Activated CD8-positive, alpha-beta memory T cell treated with anti-CD3 and anti-CD28 coated beads for 24 hours (primary cell): ENCODE measurements at regions not wholly inside any gene's neighbourhood (a gene's known extent, or its start where the extent isn't known, plus 50 kb on each side); places are given as distances from the start of the nearest gene placed in this dataset.

ENCODE experiments used
- DNase-seq: peaks from one replicate; pipeline ENCODE4 v3.0.0-alpha.2; 2020

- no peak for DNase-seq
These were observed 98.2 kb upstream of the NR2F2 start for GRCh38 chr15:96232335-96232734.

DNA sequence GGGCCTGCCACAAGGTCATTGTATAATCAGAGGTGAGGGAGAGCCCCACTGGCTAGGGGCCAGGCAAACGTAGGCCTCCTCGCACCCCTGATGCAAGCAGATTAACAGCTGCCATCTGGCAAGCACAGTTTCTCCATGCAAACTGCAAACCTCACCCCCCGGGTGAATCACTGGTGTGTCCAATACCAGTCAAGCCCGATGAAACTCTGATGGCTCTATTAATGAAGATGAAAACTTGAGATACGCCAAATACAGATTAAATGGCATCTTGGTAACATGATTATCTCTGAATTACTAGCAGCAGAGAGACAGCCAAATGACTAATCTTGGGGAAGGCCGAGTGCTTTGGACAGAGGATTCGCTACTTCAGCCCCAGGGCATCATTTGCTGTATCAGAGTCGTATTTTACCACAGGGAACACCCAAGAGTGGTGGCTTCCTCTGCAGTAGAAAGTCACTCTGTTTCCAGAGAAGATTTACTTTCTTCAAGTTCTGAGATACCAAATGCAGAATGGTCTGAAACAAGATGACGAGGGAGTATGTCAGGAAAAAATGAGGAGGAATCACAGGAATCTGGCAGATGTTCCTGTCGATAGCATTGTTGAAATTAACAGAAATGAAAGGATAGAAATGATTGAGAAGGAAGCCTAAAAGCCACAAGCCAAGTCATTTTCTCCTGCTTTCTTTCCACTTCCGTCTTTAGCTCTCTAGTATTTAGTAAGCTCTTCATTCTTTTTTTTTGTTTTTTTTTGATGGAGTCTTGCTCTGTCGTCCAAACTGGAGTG, 96.2 kb upstream of the NR2F2 start:
- DNase-seq: no peak

- DNase-seq: no peak
These were observed 93.5 kb upstream of the NR2F2 start for GRCh38 chr15:96237002-96237401.

DNA sequence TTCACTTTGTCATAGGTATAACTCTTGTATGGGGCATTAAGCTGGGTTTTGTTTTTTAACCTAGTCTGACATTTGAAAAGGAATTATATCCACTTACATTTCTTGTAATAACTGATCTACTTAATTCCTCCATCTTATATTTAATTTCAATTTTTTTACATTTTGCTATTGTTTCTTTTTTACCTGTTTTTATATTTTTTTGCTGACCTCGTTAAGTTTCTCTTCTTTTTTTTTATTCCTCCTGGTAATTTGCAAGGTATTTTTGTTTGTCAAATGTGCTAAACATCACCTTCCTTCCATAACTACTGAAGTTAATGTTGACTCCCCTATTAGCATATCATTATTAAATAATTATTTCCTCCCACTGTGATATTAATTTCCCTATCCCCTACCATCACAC, 87.7 kb upstream of the NR2F2 start:
- DNase-seq: no peak

GRCh38 chr15:96243701-96244100, 86.8 kb upstream of the NR2F2 start:
- DNase-seq: no peak

GRCh38 chr15:96245252-96245651, 85.2 kb upstream of the NR2F2 start:
- DNase-seq: no peak

DNA sequence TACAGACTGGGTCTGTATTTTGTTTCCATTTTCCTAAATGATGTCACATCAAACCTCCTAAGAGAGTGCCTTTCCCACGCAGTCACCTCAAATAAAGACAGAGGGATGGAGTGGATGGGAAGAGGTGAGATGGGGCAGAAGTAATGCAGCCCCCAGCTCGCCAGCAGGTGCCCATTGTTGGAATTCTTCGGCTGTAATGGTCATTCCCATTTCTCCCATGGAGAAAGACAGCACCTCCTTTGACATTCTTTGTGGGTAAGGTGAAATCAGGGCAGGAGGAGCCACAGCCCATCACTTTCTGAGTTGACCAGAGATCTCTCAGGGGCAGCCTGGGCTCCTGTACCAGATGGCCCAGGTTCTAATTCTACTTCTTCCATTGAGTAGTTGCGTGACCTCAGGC, 84.4 kb upstream of the NR2F2 start:
- DNase-seq: no peak

DNA sequence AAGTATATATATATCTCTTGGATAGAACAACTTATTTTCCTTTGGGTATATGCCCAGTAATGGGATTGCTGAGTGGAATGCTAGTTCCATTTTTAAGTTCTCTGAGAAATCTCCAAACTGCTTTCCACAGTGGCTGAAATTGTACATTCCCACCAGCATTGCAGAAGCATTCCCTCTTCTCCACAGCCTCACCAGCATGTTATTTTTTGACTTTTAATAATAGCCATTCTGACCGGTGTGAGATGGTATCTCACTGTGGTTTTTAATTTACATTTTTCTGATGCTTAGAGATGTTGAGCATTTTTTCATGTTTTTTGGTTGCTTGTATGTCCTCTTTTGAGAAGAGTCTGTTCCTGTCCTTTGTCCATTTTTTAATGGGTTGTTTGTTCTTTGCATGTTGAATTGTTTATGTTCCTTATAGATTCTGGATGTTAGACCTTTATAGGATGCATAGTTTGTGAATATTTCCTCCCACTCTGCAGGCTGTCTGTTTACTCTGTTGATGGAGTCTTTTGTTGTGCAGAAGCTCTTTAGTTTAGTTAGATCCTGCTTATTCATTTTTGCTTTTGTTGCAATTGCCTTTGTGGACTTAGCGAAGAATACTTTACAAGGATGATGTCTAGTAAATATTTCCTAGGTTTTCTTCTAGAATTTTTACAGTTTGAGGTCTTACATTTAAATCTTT, 82.7 kb upstream of the NR2F2 start:
- DNase-seq: no peak

DNA sequence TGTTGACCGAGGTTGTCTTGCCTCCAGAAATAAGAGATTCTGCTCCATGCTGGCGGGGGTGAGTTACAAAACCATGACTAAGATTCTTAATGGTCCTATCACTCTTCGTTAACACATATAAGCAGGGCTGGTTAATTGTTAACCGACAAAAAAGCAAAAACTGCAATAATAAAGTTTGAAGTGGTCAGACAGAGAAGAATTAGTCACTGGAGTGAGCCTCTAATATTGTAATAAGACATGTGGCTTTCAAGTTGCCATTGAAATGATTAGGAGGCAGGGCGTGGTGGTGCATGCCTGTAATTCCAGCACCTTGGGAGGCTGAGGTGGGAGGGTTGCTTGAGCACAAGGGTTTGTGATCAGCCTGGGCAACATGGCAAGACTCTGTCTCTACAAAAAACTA, 78.4 kb upstream of the NR2F2 start:
- no peak for DNase-seq

DNA sequence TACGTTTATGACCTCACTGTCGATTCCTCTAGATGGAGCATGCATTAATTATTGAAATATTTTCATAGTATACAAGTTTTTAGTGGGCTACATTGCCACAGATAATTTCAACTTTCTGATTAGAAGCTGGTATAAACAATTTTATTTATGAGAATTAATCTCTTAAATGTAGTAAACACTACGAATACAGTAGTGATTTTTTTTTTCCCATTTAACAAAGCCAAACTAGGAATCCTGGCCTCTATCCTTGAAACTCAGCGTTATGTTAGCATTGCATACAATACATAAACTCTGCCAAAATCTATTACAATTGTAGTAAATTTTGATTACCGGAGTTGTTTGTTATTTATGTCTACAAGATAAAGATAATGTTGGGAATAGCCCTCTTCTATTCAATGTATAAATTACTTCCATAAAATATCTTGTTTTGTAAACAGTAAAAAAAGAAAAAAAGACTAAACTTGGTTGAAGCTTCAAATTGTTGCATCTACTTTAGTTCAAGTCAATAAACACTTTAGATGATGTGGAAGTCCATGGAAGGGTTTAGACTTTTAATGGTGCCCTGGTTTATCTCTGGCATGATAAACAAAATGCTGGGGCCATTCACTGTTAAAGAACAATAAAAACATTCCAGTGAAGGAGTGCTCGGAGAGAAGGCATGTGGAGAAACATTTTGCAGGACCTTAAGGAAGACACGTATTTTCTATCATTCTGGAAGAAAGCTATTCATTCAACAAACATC, 77.3 kb upstream of the NR2F2 start:
- no peak for DNase-seq

DNA sequence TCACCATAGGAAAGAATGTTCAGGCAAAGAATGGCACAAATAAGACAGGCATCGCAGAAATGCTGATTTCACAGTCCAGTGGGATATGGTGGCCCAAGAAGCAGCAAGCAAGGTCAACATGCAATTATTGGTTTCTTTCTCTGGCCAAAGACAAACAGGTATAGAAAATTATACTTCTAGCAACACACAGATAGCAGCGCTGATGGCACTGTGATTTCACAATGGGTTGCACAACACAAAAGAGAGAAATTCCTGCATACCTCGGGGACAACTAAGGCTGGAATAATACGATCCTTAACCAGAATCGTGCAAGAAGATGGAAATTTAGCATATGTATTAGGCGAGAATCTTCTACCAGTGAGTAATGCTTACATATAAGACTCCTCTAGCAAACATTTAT, 76.3 kb upstream of the NR2F2 start:
- DNase-seq: no peak

DNA sequence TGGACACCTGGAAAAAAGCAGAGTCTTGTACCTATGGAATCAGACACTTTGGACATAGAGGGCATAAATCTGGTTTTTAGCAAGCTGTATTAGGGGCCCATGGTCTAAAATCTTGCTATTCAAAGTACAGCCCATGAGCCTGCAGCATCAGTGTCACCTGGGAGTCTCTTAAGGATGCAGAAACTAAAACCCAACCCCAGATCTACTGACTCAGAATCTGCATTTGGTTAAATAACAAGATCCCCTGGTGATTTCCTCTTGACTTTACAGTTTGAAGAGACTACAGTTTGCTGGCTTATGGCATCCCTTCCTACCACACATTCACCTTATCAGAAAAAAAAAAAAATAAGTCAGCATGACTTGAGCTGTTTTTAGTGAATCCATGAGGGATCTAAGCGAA, 74.9 kb upstream of the NR2F2 start:
- no peak for DNase-seq

GRCh38 chr15:96261575-96262034, 68.9 kb upstream of the NR2F2 start:
- no peak for DNase-seq

DNA sequence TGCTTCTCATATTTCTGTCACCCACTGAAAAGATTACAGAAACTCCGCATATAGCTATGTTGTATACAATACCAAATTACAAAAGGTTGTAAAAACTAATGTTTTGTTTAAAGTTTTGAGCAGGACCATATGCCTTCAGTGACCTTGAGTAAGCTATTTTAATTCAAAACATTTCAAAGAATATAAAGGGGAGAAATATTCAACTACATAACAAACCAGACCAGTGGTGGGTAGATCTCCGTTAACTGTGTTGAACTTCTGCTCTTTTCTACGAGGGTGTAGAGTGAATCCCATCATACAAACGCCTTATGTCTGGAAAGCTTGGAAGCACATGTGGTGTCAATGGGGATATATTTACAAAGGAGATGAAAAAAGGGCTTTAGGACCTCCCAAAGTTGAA, 68.4 kb upstream of the NR2F2 start:
- DNase-seq: no peak

DNA sequence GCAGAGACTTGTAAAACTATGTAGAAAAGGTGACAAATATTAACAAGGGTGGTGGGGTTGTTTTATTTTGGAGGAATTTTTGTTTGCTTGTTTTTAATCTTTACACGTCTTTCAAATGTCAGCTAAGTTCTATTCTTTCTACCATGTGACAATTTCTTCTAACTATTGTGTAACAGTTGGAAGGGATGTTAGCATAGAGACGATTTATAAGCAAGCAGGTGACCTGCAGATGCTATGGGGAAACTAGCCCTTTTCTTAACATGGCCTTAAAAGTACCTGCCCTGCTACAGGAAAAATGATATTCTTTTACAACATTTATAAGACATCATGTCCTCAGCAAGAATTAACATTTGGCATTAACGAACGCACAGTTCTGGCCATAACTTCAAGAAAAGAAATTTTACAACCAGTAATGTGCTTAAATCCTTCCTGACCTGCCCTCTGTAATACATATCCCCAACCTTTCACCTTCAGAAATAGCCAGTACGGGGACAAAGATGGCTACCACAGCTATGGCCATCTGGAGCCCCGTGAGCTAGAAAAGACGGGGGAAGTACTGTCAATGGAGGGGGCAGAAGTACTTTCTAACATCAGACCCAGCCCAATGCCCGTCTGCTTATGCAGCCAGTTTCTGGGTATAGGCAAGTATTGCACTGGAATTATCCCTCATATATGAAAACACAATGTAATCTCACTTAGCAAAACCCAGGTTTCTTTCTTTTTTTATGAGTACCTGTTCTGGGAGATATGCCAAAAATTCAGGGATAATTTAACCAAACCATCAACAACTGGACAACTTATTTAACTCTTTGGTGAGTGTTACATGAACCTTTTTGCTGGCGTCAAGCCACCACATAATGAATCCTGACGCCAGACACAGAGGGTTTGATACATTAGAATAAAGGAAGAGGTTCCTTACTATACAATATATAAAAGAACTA, 67.7 kb upstream of the NR2F2 start:
- DNase-seq: no peak

- DNase-seq: no peak
These were observed 66.1 kb upstream of the NR2F2 start for GRCh38 chr15:96264351-96264798.

DNA sequence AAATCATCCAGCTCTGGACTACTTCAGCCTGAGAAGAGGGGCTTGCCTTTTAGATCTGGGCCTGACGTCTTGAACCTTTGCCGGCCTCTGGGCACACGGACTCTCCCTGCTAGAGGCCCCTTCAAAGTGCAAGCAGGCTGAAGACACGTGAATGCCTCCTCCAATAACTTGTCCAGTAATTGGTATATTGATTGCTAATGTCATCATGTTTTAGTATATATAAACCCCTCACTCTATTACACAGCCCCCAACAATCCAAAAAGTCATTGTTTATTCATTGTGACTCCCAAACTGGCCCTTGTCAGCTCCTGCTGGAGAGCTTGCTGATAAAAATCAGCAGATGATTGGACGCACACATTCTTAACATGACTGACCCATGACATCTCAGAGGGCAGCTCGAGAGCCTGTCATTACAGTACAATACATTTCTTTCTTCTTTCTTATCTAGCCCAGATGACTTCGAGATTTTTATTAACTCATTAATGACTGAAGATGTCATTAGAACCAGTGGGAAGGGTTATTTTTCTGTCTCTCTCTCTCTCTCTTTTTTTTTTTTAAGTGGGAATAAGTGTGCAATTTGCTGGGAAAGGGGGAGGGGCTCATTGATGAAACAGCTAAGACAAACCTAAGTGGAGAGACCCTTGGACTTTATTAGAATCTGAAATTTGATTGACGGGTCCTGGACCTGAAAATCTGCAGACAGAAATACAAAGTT, 65.5 kb upstream of the NR2F2 start:
- no peak for DNase-seq

DNA sequence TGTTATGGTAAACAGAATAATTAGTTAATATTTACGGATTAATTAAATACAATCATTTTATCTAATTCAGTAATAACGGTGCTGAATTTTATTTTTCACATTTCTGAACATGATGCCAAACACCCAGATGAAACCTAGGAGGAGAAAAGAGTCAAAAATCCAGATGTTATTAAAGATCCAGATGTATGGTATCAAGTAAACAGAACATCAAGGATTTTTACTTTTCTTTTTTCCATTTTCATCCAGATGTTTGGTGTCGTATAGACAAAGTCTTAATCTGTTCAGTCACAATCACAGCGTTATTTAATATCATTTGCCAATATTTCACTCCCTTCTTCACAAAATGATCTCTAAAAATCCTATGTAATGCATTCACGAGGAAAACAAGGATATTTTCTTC, 64.0 kb upstream of the NR2F2 start:
- DNase-seq: no peak

GRCh38 chr15:96267463-96267862, 63.0 kb upstream of the NR2F2 start:
- DNase-seq: no peak

- no peak for DNase-seq
These were observed 61.9 kb upstream of the NR2F2 start for GRCh38 chr15:96268442-96269204.

- no peak for DNase-seq
These were observed 59.8 kb upstream of the NR2F2 start for GRCh38 chr15:96270581-96271172.
